SK-N-MC (cell line): ENCODE measurements at regions not wholly inside any gene's neighbourhood (a gene's known extent, or its start where the extent isn't known, plus 50 kb on each side); places are given as distances from the start of the nearest gene placed in this dataset.
"Not testable (repeated sequence)": the region's sequence is repeated elsewhere in the genome, so short reads cannot be mapped to it uniquely, and the experiment has no call there.

Source experiments
- DNase-seq: peaks from one replicate; pipeline ENCODE4 v3.0.0-alpha.2; 2011; ENCODE audit warnings: low read depth, low spot score
- H3K27ac ChIP-seq: fragments of 200-600 bp; sonication (generic); 2 replicates; pipeline ENCODE4 v1.5.1; 2016; ENCODE audit warnings: mixed run types
- H3K36me3 ChIP-seq: fragments of 200-600 bp; sonication (generic); 2 replicates; pipeline ENCODE4 v1.6.1; 2017; ENCODE audit warnings: antibody characterized with exemption, low read length, mixed read lengths; ENCODE audit not compliant: insufficient read depth
- H3K4me3 ChIP-seq: fragments of 200-600 bp; sonication (generic); 2 replicates; pipeline ENCODE4 v1.5.1; 2016
- H3K9ac ChIP-seq: fragments of 200-600 bp; sonication (generic); 2 replicates; pipeline ENCODE4 v1.8.0; 2017; ENCODE audit warnings: mixed run types, mixed read lengths; ENCODE audit not compliant: insufficient read length
- H3K9me3 ChIP-seq: fragments of 200-600 bp; sonication (generic); 2 replicates; pipeline ENCODE4 v1.6.1; 2017; ENCODE audit warnings: low read depth, mild to moderate bottlenecking, antibody characterized with exemption, low read length, moderate library complexity, mixed read lengths
- EZH2 ChIP-seq: fragments of 200-600 bp; sonication (generic); IDR thresholded peaks from one replicate; pipeline ENCODE4 v1.6.1; 2017; ENCODE audit warnings: antibody characterized with exemption
- FOXP2 ChIP-seq: optimal IDR thresholded peaks from 2 replicates; pipeline ENCODE3; 2011; ENCODE audit warnings: mild to moderate bottlenecking, moderate library complexity; ENCODE audit not compliant: insufficient read depth; ENCODE audit errors: extremely low read length, control extremely low read depth
- POLR2AphosphoS5 ChIP-seq: IDR thresholded peaks from 2 replicates; pipeline ENCODE4 v1.6.1; 2012; ENCODE audit warnings: mild to moderate bottlenecking, low read depth, low read length, borderline replicate concordance

DNA sequence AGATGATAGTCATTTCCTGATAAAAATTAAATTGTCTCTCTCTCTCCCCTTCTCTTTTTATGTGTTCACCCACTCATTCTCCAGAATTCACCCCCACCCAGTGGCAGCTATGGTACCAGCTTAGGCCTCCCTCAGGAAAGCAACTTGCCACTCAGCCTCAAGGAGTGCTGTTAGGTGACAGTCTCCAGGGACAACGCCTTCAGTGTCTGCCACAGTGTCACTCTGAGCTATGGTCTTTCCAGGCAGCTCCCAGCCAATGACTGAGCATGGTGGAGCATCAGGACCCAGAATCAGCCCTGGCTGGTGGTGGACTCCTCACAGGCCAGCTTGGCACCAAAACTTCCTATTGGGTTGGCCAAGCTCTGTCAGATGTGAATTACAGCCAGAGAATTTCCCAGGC is 140.9 kb upstream of the PIK3R1 start:
- Histone ChIP-seq H3K9ac (no peak overlapping the region), H3K9me3 (no peaks in the 10 kb centered on the region), H3K36me3 (no peaks in the 10 kb centered on the region), H3K27ac (no peak overlapping the region), H3K4me3 (no peak overlapping the region)
- TF ChIP-seq FOXP2 = no peak
- no peak for TF ChIP-seq POLR2AphosphoS5
- no peak for TF ChIP-seq EZH2
- DNase-seq = no peak

GRCh38 chr5:68074048-68074632 is 141.4 kb upstream of the PIK3R1 start:
- no peak for TF ChIP-seq POLR2AphosphoS5
- no peak for TF ChIP-seq EZH2
- no peak for TF ChIP-seq FOXP2
- H3K4me3 ChIP-seq = no peak overlapping the region
- no peak overlapping the region for H3K27ac ChIP-seq
- H3K9ac ChIP-seq = no peak overlapping the region
- no peaks in the 10 kb centered on the region for H3K36me3 ChIP-seq
- H3K9me3 ChIP-seq = no peaks in the 10 kb centered on the region
- DNase-seq = no peak

- Histone ChIP-seq H3K27ac (no peak overlapping the region), H3K9me3 (no peaks in the 10 kb centered on the region), H3K4me3 (no peak overlapping the region), H3K9ac (no peak overlapping the region), H3K36me3 (no peaks in the 10 kb centered on the region)
- TF ChIP-seq FOXP2 = no peak
- no peak for TF ChIP-seq POLR2AphosphoS5
- TF ChIP-seq EZH2 = no peak
- DNase-seq = no peak
These were observed 143.8 kb upstream of the PIK3R1 start for GRCh38 chr5:68071736-68072135.

DNA sequence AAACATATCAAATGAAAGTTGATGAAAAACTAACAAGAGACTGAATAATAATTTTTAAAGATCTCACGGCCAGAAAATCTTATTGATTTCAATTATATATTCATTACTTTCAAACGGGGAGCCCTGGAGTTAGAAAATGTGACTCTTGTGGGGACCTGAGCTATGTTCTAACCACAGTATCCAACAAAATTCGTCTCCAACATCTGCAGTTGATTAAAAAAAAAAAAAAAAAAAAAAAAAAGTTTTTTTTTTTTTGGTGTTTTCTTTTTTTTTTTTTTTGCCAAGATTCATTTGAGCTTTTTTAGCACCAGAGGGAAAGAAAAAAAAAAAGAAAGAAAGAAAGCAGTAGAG is 144.3 kb upstream of the PIK3R1 start:
- Histone ChIP-seq H3K9me3 (no peaks in the 10 kb centered on the region), H3K36me3 (no peaks in the 10 kb centered on the region), H3K27ac (peak overlapping the region; percentile 23; the same call in 1 of the 2 replicates), H3K4me3 (peak overlapping the region; percentile 37; the same call in 1 of the 2 replicates), H3K9ac (no peak overlapping the region)
- DNase-seq = no peak
- TF ChIP-seq POLR2AphosphoS5 (no peak), FOXP2 (no peak), EZH2 (no peak)

DNA sequence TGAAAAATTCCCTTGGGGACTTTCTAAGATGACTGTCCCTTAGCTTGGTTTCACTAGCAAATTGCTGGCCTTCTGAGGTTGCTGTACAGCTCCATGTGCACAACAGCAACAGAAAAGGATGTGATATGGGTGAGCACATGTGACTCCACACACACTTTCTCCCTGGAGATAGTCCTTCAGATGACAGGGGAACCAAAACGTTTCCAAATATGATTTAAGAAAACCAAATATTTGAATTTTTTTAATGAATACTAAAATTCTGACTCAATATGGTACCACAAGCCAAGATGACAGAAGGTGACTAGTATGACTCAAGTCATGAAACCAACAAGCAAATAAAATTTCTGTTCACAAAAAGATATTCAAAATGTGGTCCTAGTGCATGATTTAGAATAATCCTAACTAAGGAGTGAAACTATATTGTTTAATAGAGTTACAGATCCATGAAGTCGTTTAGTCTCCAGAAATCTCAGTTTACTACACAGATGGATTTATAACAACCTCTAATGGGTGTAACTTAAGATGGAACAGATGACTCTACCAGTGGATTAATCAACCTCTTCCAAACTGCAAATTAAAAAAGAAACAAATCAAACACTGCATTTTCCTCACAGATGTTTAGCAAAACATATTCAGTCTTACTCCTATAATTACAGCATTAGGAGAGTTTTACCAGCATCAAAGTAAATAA is 144.8 kb upstream of the PIK3R1 start:
- H3K9me3 ChIP-seq = no peaks in the 10 kb centered on the region
- H3K27ac ChIP-seq = peak overlapping the region; percentile 23; the same call in 1 of the 2 replicates
- DNase-seq = no peak
- TF ChIP-seq FOXP2 (no peak), EZH2 (no peak), POLR2AphosphoS5 (no peak)
- H3K36me3 ChIP-seq = no peaks in the 10 kb centered on the region
- no peak overlapping the region for H3K9ac ChIP-seq
- peak overlapping the region; percentile 37; the same call in 1 of the 2 replicates for H3K4me3 ChIP-seq

DNA sequence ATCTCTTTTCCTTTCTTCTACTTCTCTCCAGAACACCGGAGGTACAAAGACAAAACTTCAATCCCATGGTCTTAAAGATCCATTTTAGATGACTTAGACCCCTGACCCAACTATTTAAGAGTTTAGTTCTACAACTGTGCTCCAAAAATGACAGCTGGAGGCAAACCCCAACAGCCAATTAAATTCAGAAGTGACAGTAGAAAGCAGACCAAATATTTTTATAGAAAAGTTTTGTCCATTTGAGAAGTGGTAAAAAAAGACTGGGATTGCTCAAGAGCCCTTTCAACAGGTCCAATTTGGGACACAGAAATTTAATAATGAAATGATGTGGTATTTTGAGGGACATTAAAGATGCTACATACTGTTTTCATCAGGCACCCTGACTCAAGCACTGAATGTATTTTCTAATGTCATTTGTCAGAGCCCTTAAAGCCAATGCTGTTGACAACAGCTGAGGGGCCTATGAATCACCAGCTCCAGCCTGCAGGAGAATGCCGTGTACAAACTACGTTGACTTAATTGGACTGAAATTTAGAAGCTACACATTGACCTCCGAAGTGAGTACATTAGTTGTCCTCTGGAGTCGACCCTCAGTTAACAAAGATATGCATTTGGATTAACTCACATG is 147.5 kb upstream of the PIK3R1 start:
- H3K9me3 ChIP-seq = no peaks in the 10 kb centered on the region
- H3K9ac ChIP-seq = no peak overlapping the region
- no peaks in the 10 kb centered on the region for H3K36me3 ChIP-seq
- no peak overlapping the region for H3K27ac ChIP-seq
- DNase-seq = no peak
- no peak for TF ChIP-seq POLR2AphosphoS5
- TF ChIP-seq FOXP2 = no peak
- no peak for TF ChIP-seq EZH2
- H3K4me3 ChIP-seq = no peak overlapping the region

GRCh38 chr5:68067291-68067690 is 148.3 kb upstream of the PIK3R1 start:
- H3K27ac ChIP-seq = no peak overlapping the region
- H3K9ac ChIP-seq = no peak overlapping the region
- no peak for DNase-seq
- no peaks in the 10 kb centered on the region for H3K36me3 ChIP-seq
- H3K4me3 ChIP-seq = no peak overlapping the region
- no peak for TF ChIP-seq FOXP2
- no peak for TF ChIP-seq POLR2AphosphoS5
- no peak for TF ChIP-seq EZH2
- no peaks in the 10 kb centered on the region for H3K9me3 ChIP-seq

DNA sequence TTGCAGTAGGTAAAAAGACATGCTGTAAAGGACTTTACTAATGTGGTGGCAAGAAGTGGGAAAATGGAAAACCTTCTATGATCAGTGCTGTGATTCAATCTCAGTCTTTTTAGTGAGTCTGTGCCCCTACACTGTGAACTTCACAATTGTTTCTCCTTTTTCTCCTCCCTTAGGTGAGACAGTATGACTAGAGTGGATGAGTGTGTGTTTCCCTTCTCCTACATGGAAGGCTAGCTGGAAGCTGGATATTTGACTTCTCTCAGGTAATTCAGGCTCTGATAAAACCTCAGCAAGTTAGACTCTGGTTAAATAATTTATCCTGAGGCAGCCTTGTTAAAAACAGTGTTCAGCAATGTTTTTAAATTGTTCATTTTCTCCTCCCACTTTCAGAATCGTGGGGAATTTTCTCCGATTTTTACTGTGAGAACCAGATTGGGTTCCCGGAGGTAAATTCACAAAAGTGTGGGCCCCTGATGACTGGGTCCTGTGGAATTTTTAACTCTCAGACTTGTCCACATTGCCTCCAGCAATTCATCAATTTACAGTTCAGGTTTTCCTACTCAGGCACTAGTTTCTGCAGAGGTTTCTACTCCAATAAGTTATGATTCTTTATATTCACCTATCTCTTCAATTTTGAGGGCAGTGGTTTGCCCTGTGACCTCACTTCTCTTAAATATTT is 149.1 kb upstream of the PIK3R1 start:
- H3K9ac ChIP-seq = no peak overlapping the region
- no peak overlapping the region for H3K4me3 ChIP-seq
- H3K27ac ChIP-seq = no peak overlapping the region
- TF ChIP-seq FOXP2 (no peak), POLR2AphosphoS5 (no peak), EZH2 (no peak)
- no peaks in the 10 kb centered on the region for H3K9me3 ChIP-seq
- DNase-seq = no peak
- H3K36me3 ChIP-seq = no peaks in the 10 kb centered on the region

- H3K27ac ChIP-seq, H3K9me3 ChIP-seq, H3K9ac ChIP-seq, H3K36me3 ChIP-seq, DNase-seq, H3K4me3 ChIP-seq: not testable (repeated sequence)
These were observed 150.2 kb upstream of the PIK3R1 start for GRCh38 chr5:68065321-68065720.
